ENCODE measurements at regions not wholly inside any gene's neighbourhood (a gene's known extent, or its start where the extent isn't known, plus 50 kb on each side); places are given as distances from the start of the nearest gene placed in this dataset.

DNA sequence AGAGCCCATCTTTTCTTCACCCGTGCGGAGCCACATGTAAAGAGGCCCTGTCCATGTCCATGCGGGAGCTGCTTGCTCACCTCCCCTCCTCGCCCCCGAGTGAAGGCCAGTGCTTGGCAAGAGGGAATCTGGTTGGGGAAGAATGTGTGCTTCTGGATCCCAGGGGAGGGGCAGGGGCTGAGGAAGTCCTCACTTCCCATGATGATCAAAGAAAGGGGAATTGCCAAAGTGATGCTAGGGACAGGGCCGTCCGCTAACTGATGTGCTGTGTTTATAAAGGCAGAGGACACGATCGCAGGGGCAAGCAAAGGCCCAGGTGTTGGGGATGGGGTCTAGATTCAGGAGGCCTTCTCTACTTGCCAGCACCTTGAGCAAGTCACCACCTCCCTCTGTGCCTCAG, 137.4 kb upstream of the PRMT8 start:
- Histone ChIP-seq H3K9me3 (ENCODE audit: control insufficient read depth, insufficient read depth, low read depth, low read length) (no peaks in the 10 kb centered on the region), H4K20me1 (ENCODE audit: control insufficient read depth, extremely low read depth, insufficient read depth, low read length) (peaks cover 2% of the 10 kb centered on the region), H3K79me2 (ENCODE audit: control insufficient read depth, insufficient read depth, low read length) (no peaks in the 10 kb centered on the region), H3K27me3 (ENCODE audit: control insufficient read depth, insufficient read depth, low read length) (peaks cover 6% of the 10 kb centered on the region), H3K9ac (ENCODE audit: insufficient read depth, low read length) (no peak overlapping the region), H3K4me1 (ENCODE audit: control insufficient read depth, extremely low read depth, insufficient read depth, low read length) (no peaks in the 10 kb centered on the region), H3K36me3 (ENCODE audit: control insufficient read depth, insufficient read depth, low read length) (no peaks in the 10 kb centered on the region), H3K4me2 (ENCODE audit: extremely low read depth, insufficient read depth, low read length) (no peak overlapping the region), H2AFZ (ENCODE audit: low read length) (no peak overlapping the region), H3K4me3 (replicated peaks in 1 of 4; ENCODE audit: control extremely low read depth in 1 of 4, insufficient read depth in 1 of 4, low read depth in 3 of 4, low read length in 4 of 4) (no peak overlapping the region), H3K27ac (ENCODE audit: insufficient read depth, low read length) (no peak overlapping the region)
- DNase-seq (ENCODE audit: low read depth in 2 of 2), result no peak
- TF ChIP-seq, protein P1, sequence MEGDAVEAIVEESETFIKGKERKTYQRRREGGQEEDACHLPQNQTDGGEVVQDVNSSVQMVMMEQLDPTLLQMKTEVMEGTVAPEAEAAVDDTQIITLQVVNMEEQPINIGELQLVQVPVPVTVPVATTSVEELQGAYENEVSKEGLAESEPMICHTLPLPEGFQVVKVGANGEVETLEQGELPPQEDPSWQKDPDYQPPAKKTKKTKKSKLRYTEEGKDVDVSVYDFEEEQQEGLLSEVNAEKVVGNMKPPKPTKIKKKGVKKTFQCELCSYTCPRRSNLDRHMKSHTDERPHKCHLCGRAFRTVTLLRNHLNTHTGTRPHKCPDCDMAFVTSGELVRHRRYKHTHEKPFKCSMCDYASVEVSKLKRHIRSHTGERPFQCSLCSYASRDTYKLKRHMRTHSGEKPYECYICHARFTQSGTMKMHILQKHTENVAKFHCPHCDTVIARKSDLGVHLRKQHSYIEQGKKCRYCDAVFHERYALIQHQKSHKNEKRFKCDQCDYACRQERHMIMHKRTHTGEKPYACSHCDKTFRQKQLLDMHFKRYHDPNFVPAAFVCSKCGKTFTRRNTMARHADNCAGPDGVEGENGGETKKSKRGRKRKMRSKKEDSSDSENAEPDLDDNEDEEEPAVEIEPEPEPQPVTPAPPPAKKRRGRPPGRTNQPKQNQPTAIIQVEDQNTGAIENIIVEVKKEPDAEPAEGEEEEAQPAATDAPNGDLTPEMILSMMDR (conservative IDR thresholded peaks at IDR 0.05 in 1 of 2, IDR thresholded peaks at IDR 0.05 in 1 of 2; ENCODE audit: low read depth in 1 of 2, low read length in 2 of 2), result no peak
- no peak for TF ChIP-seq EZH2 (IDR thresholded peaks at IDR 0.05; ENCODE audit: low read length, missing control alignments)

- Histone ChIP-seq H3K9me3 (ENCODE audit: control insufficient read depth, insufficient read depth, low read depth, low read length) (no peaks in the 10 kb centered on the region), H3K9ac (ENCODE audit: insufficient read depth, low read length) (no peak overlapping the region), H4K20me1 (ENCODE audit: control insufficient read depth, extremely low read depth, insufficient read depth, low read length) (peaks cover 2% of the 10 kb centered on the region), H3K4me2 (ENCODE audit: extremely low read depth, insufficient read depth, low read length) (no peak overlapping the region), H3K79me2 (ENCODE audit: control insufficient read depth, insufficient read depth, low read length) (no peaks in the 10 kb centered on the region), H3K4me3 (replicated peaks in 1 of 4; ENCODE audit: control extremely low read depth in 1 of 4, insufficient read depth in 1 of 4, low read depth in 3 of 4, low read length in 4 of 4) (no peak overlapping the region), H3K27me3 (ENCODE audit: control insufficient read depth, insufficient read depth, low read length) (peaks cover 6% of the 10 kb centered on the region), H2AFZ (ENCODE audit: low read length) (no peak overlapping the region), H3K36me3 (ENCODE audit: control insufficient read depth, insufficient read depth, low read length) (no peaks in the 10 kb centered on the region), H3K27ac (ENCODE audit: insufficient read depth, low read length) (no peak overlapping the region), H3K4me1 (ENCODE audit: control insufficient read depth, extremely low read depth, insufficient read depth, low read length) (no peaks in the 10 kb centered on the region)
- no peak for TF ChIP-seq EZH2 (IDR thresholded peaks at IDR 0.05; ENCODE audit: low read length, missing control alignments)
- TF ChIP-seq, protein P1 (conservative IDR thresholded peaks at IDR 0.05 in 1 of 2, IDR thresholded peaks at IDR 0.05 in 1 of 2; ENCODE audit: low read depth in 1 of 2, low read length in 2 of 2), result no peak
- DNase-seq (ENCODE audit: low read depth in 2 of 2), result no peak
Measured at GRCh38 chr12:3354586-3354985, 136.4 kb upstream of the PRMT8 start.

- peaks cover 9% of the 10 kb centered on the region for H3K27me3 ChIP-seq (ENCODE audit: control insufficient read depth, insufficient read depth, low read length)
- no peak for DNase-seq (ENCODE audit: low read depth in 2 of 2)
- no peaks in the 10 kb centered on the region for H3K36me3 ChIP-seq (ENCODE audit: control insufficient read depth, insufficient read depth, low read length)
- peaks cover 2% of the 10 kb centered on the region for H4K20me1 ChIP-seq (ENCODE audit: control insufficient read depth, extremely low read depth, insufficient read depth, low read length)
- no peak overlapping the region for H3K4me2 ChIP-seq (ENCODE audit: extremely low read depth, insufficient read depth, low read length)
- H3K4me1 ChIP-seq (ENCODE audit: control insufficient read depth, extremely low read depth, insufficient read depth, low read length), result no peaks in the 10 kb centered on the region
- H3K4me3 ChIP-seq (replicated peaks in 1 of 4; ENCODE audit: control extremely low read depth in 1 of 4, insufficient read depth in 1 of 4, low read depth in 3 of 4, low read length in 4 of 4), result no peak overlapping the region
- H3K9me3 ChIP-seq (ENCODE audit: control insufficient read depth, insufficient read depth, low read depth, low read length), result no peaks in the 10 kb centered on the region
- no peak overlapping the region for H3K9ac ChIP-seq (ENCODE audit: insufficient read depth, low read length)
- no peak overlapping the region for H2AFZ ChIP-seq (ENCODE audit: low read length)
- H3K79me2 ChIP-seq (ENCODE audit: control insufficient read depth, insufficient read depth, low read length), result no peaks in the 10 kb centered on the region
- no peak overlapping the region for H3K27ac ChIP-seq (ENCODE audit: insufficient read depth, low read length)
- no peak for TF ChIP-seq EZH2 (IDR thresholded peaks at IDR 0.05; ENCODE audit: low read length, missing control alignments)
- TF ChIP-seq, protein P1 (conservative IDR thresholded peaks at IDR 0.05 in 1 of 2, IDR thresholded peaks at IDR 0.05 in 1 of 2; ENCODE audit: low read depth in 1 of 2, low read length in 2 of 2), result no peak
Measured at GRCh38 chr12:3355378-3355900, 135.6 kb upstream of the PRMT8 start.

Data from fibroblast of lung (primary cell).